Panc1 (cell line): ENCODE measurements at regions not wholly inside any gene's neighbourhood (a gene's known extent, or its start where the extent isn't known, plus 50 kb on each side); places are given as distances from the start of the nearest gene placed in this dataset.

ENCODE experiments used
- ATAC-seq: fragments of 200-7000 bp; cut with Tn5 transposase; 2 replicates; pipeline ENCODE4 v1.9.1; 2020; ENCODE audit warnings: mild to moderate bottlenecking, moderate library complexity
- BruUV-seq: library from RNA; stranded (reverse); fragments of 400-500 nt; replicated peaks from 2 replicates; lab custom pipeline; 2021; lab: Mats Ljungman, UMichigan
- CTCF ChIA-PET: fragments of 300-600 bp; sonication (Branson Sonifier 250); formaldehyde crosslinking; loops from one replicate; lab custom pipeline; 2022; ENCODE audit warnings: antibody characterized with exemption; lab: Charles Lee
- POLR2A ChIA-PET: fragments of 300-600 bp; sonication (Branson Sonifier 250); formaldehyde crosslinking; loops from one replicate; lab custom pipeline; 2022; ENCODE audit warnings: antibody characterized with exemption; lab: Charles Lee
- DNase-seq: peaks from one replicate; pipeline ENCODE4 v3.0.0-alpha.2; 2010; ENCODE audit warnings: low read depth, low spot score
- H3K27ac ChIP-seq: 2 replicates; pipeline ENCODE4 v1.5.1; 2011; ENCODE audit warnings: mild to moderate bottlenecking, low read length, inconsistent platforms
- H3K27me3 ChIP-seq: fragments of 200-500 bp; sonication (Bioruptor generic); 2 replicates; pipeline ENCODE4 v1.6.0; 2014; ENCODE audit warnings: low read length, inconsistent platforms; ENCODE audit not compliant: control insufficient read depth, insufficient read depth
- H3K36me3 ChIP-seq: fragments of 200-500 bp; sonication (Bioruptor generic); 2 replicates; pipeline ENCODE4 v1.5.1; 2014; ENCODE audit warnings: inconsistent platforms, mild to moderate bottlenecking, low read length, moderate library complexity; ENCODE audit not compliant: control insufficient read depth, insufficient read depth
- H3K4me1 ChIP-seq: 2 replicates; pipeline ENCODE4 v1.5.1; 2011; ENCODE audit warnings: inconsistent platforms, mild to moderate bottlenecking, low read length, moderate library complexity; ENCODE audit not compliant: control insufficient read depth, insufficient read depth
- H3K4me3 ChIP-seq, 2 experiments: 2 replicates each; pipeline ENCODE4 v1.5.1; 2011 to 2012; ENCODE audit warnings: low read depth in 2 of 2, low read length in 2 of 2, mild to moderate bottlenecking in 2 of 2, inconsistent platforms in 1 of 2, moderate library complexity in 1 of 2
- H3K9me3 ChIP-seq: fragments of 200-500 bp; sonication (Bioruptor generic); 2 replicates; pipeline ENCODE4 v1.5.1; 2014; ENCODE audit warnings: low read depth, mild to moderate bottlenecking, inconsistent platforms, low read length, moderate library complexity; ENCODE audit not compliant: control insufficient read depth, insufficient read depth
- CTCF ChIP-seq: fragments of 450-650 bp; IDR thresholded peaks from 2 replicates; pipeline ENCODE4 v1.5.1; 2017; ENCODE audit warnings: mild to moderate bottlenecking
- POLR2AphosphoS5 ChIP-seq: IDR thresholded peaks from 2 replicates; pipeline ENCODE4 v1.6.1; 2012; ENCODE audit warnings: mild to moderate bottlenecking, low read depth, low read length, moderate library complexity
- REST ChIP-seq, 2 experiments: IDR thresholded peaks; 2 replicates each; pipeline ENCODE4 v1.6.1; 2011 to 2012; ENCODE audit warnings: low read depth in 2 of 2, control low read depth in 1 of 2, low read length in 1 of 2, mild to moderate bottlenecking in 1 of 2, moderate library complexity in 1 of 2; ENCODE audit not compliant: insufficient read depth in 1 of 2
- SIN3A ChIP-seq: IDR thresholded peaks from 2 replicates; pipeline ENCODE4 v1.6.1; 2012; ENCODE audit warnings: low read depth, mild to moderate bottlenecking, low read length, moderate library complexity, borderline replicate concordance; ENCODE audit not compliant: insufficient read depth
- TCF7L2 ChIP-seq: IDR thresholded peaks from 2 replicates; pipeline ENCODE4 v1.6.1; 2011; ENCODE audit warnings: mild to moderate bottlenecking, low read depth, low read length, inconsistent platforms
- in situ Hi-C: cut with HindIII; loops from 2 replicates; pipeline ENCODE4 v1.10.0; 2016; ENCODE audit warnings: low sequenced_read_pairs, low pct_unique_long_range_greater_than_20kb
- intact Hi-C: fragments of 100-400 bp; cut with micrococcal nuclease; formaldehyde crosslinking; loops from one replicate; pipeline ENCODE4 v1.10.0; 2022; ENCODE audit not compliant: unreplicated experiment

- no peaks in the 10 kb centered on the region for H3K36me3 ChIP-seq
- ATAC-seq: no peak
- intact Hi-C loops (no loop called here), in situ Hi-C loops (no loop called here)
- no peak for DNase-seq
- BruUV-seq: no TSS peak
- H3K4me3 ChIP-seq: no peak overlapping the region
- CTCF ChIA-PET: no interaction called here
- no peak overlapping the region for H3K27ac ChIP-seq
- POLR2A ChIA-PET: no interaction called here
- no peaks in the 10 kb centered on the region for H3K9me3 ChIP-seq
- no peaks in the 10 kb centered on the region for H3K4me1 ChIP-seq
- no peaks in the 10 kb centered on the region for H3K27me3 ChIP-seq
- no peak for TF ChIP-seq CTCF
- TF ChIP-seq POLR2AphosphoS5: no peak
- TF ChIP-seq SIN3A: no peak
- no peak for TF ChIP-seq REST (IDR thresholded peaks at IDR 0.05; ENCODE audit: insufficient read depth in 1 of 2, low read depth in 2 of 2, low read length in 1 of 2)
- TF ChIP-seq TCF7L2: no peak
Measured at GRCh38 chr13:81247711-81248110, 906.8 kb upstream of the SPRY2 start.

- intact Hi-C loops: no loop called here
- ATAC-seq: no peak
- H3K36me3 ChIP-seq: no peaks in the 10 kb centered on the region
- no peak overlapping the region for H3K4me3 ChIP-seq
- no TSS peak for BruUV-seq
- no peak for DNase-seq
- no peaks in the 10 kb centered on the region for H3K27me3 ChIP-seq
- in situ Hi-C loops: no loop called here
- ChIA-PET POLR2A (no interaction called here), CTCF (no interaction called here)
- no peaks in the 10 kb centered on the region for H3K4me1 ChIP-seq
- no peak overlapping the region for H3K27ac ChIP-seq
- H3K9me3 ChIP-seq: no peaks in the 10 kb centered on the region
- TF ChIP-seq TCF7L2 (no peak), CTCF (no peak), POLR2AphosphoS5 (no peak), REST (IDR thresholded peaks at IDR 0.05; ENCODE audit: insufficient read depth in 1 of 2, low read depth in 2 of 2, low read length in 1 of 2) (no peak), SIN3A (no peak)
Measured at GRCh38 chr13:81246556-81246955, 905.6 kb upstream of the SPRY2 start.
